ENCODE measurements at regions not wholly inside any gene's neighbourhood (a gene's known extent, or its start where the extent isn't known, plus 50 kb on each side); places are given as distances from the start of the nearest gene placed in this dataset.
"Not testable (repeated sequence)": the region's sequence is repeated elsewhere in the genome, so short reads cannot be mapped to it uniquely, and the experiment has no call there.

- Mint-ChIP-seq H3K4me3 (no peak overlapping the region), H3K27me3 (peaks cover 9% of the 10 kb centered on the region), H3K36me3 (ENCODE audit: low read depth) (no peaks in the 10 kb centered on the region), H3K9me3 (no peaks in the 10 kb centered on the region), H3K4me1 (no peaks in the 10 kb centered on the region), H3K27ac (no peak overlapping the region)
- ChIA-PET POLR2A (no interaction called here), CTCF (interaction anchor here (1.0 to 1.2 kb wide), 2 partner anchors 51 to 225 kb away, joined by 3 read pairs; no protein-coding TSS in a partner anchor)
- DNase-seq: peak; percentile 69
Measured at GRCh38 chr14:78022059-78022458, 148.1 kb upstream of the NRXN3 start.

GRCh38 chr14:78023112-78023511 lies 147.1 kb upstream of the NRXN3 start:
- no peak for DNase-seq
- H3K4me3 Mint-ChIP-seq: no peak overlapping the region
- ChIA-PET POLR2A (no interaction called here), CTCF (interaction anchor here (0.6 to 1.2 kb wide), 3 partner anchors 85 to 543 kb away, joined by 3 to 5 read pairs (median 4); no protein-coding TSS in a partner anchor)
- no peaks in the 10 kb centered on the region for H3K4me1 Mint-ChIP-seq
- H3K36me3 Mint-ChIP-seq (ENCODE audit: low read depth): no peaks in the 10 kb centered on the region
- H3K27ac Mint-ChIP-seq: no peak overlapping the region
- peaks cover 7% of the 10 kb centered on the region for H3K27me3 Mint-ChIP-seq
- no peaks in the 10 kb centered on the region for H3K9me3 Mint-ChIP-seq

GRCh38 chr14:78028471-78028870 lies 141.7 kb upstream of the NRXN3 start:
- ChIA-PET CTCF (no interaction called here), POLR2A (no interaction called here)
- no peaks in the 10 kb centered on the region for H3K4me1 Mint-ChIP-seq
- H3K36me3 Mint-ChIP-seq (ENCODE audit: low read depth): no peaks in the 10 kb centered on the region
- H3K27ac Mint-ChIP-seq: no peak overlapping the region
- no peak for DNase-seq
- no peaks in the 10 kb centered on the region for H3K9me3 Mint-ChIP-seq
- H3K4me3 Mint-ChIP-seq: no peak overlapping the region
- peaks cover 15% of the 10 kb centered on the region for H3K27me3 Mint-ChIP-seq

GRCh38 chr14:78029601-78030372 lies 140.4 kb upstream of the NRXN3 start:
- Mint-ChIP-seq H3K36me3 (ENCODE audit: low read depth) (no peaks in the 10 kb centered on the region), H3K27ac (no peak overlapping the region), H3K4me3 (no peak overlapping the region), H3K4me1 (no peaks in the 10 kb centered on the region), H3K9me3 (no peaks in the 10 kb centered on the region), H3K27me3 (peaks cover 14% of the 10 kb centered on the region)
- CTCF ChIA-PET: no interaction called here
- POLR2A ChIA-PET: no interaction called here
- no peak for DNase-seq

GRCh38 chr14:78043349-78043748 lies 126.8 kb upstream of the NRXN3 start:
- Mint-ChIP-seq H3K36me3 (ENCODE audit: low read depth) (no peaks in the 10 kb centered on the region), H3K4me3 (no peak overlapping the region), H3K27ac (no peak overlapping the region), H3K4me1 (no peaks in the 10 kb centered on the region), H3K9me3 (no peaks in the 10 kb centered on the region), H3K27me3 (peaks cover 17% of the 10 kb centered on the region)
- no peak for DNase-seq
- ChIA-PET CTCF (interaction anchor here (0.6 kb wide), 1 partner anchor 1679 kb away, joined by 3 read pairs; no protein-coding TSS in a partner anchor), POLR2A (no interaction called here)

- ChIA-PET POLR2A (no interaction called here), CTCF (no interaction called here)
- Mint-ChIP-seq H3K36me3 (ENCODE audit: low read depth) (no peaks in the 10 kb centered on the region), H3K27me3 (peaks cover 10% of the 10 kb centered on the region), H3K4me3 (no peak overlapping the region), H3K4me1 (no peaks in the 10 kb centered on the region), H3K27ac (no peak overlapping the region), H3K9me3 (no peaks in the 10 kb centered on the region)
- DNase-seq: no peak
Measured at GRCh38 chr14:78048120-78048519, 122.1 kb upstream of the NRXN3 start.

- H3K4me3 Mint-ChIP-seq; H3K4me1 Mint-ChIP-seq; H3K27ac Mint-ChIP-seq; POLR2A ChIA-PET; H3K9me3 Mint-ChIP-seq; H3K36me3 Mint-ChIP-seq (ENCODE audit: low read depth); DNase-seq; H3K27me3 Mint-ChIP-seq: not testable (repeated sequence)
- CTCF ChIA-PET: interaction anchor here (1.2 kb wide), 1 partner anchor 13 kb away, joined by 4 read pairs; no protein-coding TSS in a partner anchor
Measured at GRCh38 chr14:78056890-78057289, 113.3 kb upstream of the NRXN3 start.

GRCh38 chr14:78070344-78070743 lies 99.8 kb upstream of the NRXN3 start:
- H3K4me1 Mint-ChIP-seq: no peaks in the 10 kb centered on the region
- H3K4me3 Mint-ChIP-seq: no peak overlapping the region
- peaks cover 4% of the 10 kb centered on the region for H3K27me3 Mint-ChIP-seq
- CTCF ChIA-PET: no interaction called here
- no peaks in the 10 kb centered on the region for H3K36me3 Mint-ChIP-seq (ENCODE audit: low read depth)
- H3K9me3 Mint-ChIP-seq: no peaks in the 10 kb centered on the region
- POLR2A ChIA-PET: no interaction called here
- DNase-seq: no peak
- H3K27ac Mint-ChIP-seq: no peak overlapping the region

GRCh38 chr14:78071016-78071549 lies 99.1 kb upstream of the NRXN3 start:
- Mint-ChIP-seq H3K27ac (no peak overlapping the region), H3K9me3 (no peaks in the 10 kb centered on the region), H3K4me3 (no peak overlapping the region), H3K27me3 (peaks cover 4% of the 10 kb centered on the region), H3K4me1 (no peaks in the 10 kb centered on the region), H3K36me3 (ENCODE audit: low read depth) (no peaks in the 10 kb centered on the region)
- ChIA-PET POLR2A (no interaction called here), CTCF (no interaction called here)
- DNase-seq: no peak

GRCh38 chr14:78073028-78073427 lies 97.1 kb upstream of the NRXN3 start:
- POLR2A ChIA-PET: no interaction called here
- Mint-ChIP-seq H3K27me3 (peaks cover 2% of the 10 kb centered on the region), H3K4me1 (no peaks in the 10 kb centered on the region), H3K4me3 (no peak overlapping the region), H3K27ac (no peak overlapping the region), H3K36me3 (ENCODE audit: low read depth) (no peaks in the 10 kb centered on the region), H3K9me3 (no peaks in the 10 kb centered on the region)
- DNase-seq: no peak
- CTCF ChIA-PET: interaction anchor here (0.6 to 1.3 kb wide), 2 partner anchors 51 to 87 kb away, joined by 3 read pairs; no protein-coding TSS in a partner anchor

- Mint-ChIP-seq H3K27me3 (peaks cover 1% of the 10 kb centered on the region), H3K4me1 (no peaks in the 10 kb centered on the region), H3K27ac (no peak overlapping the region), H3K9me3 (no peaks in the 10 kb centered on the region), H3K4me3 (no peak overlapping the region), H3K36me3 (ENCODE audit: low read depth) (no peaks in the 10 kb centered on the region)
- DNase-seq: no peak
- CTCF ChIA-PET: no interaction called here
- POLR2A ChIA-PET: no interaction called here
Measured at GRCh38 chr14:78074561-78074960, 95.6 kb upstream of the NRXN3 start.

GRCh38 chr14:78075033-78075432 lies 95.1 kb upstream of the NRXN3 start:
- ChIA-PET POLR2A (no interaction called here), CTCF (no interaction called here)
- H3K27me3 Mint-ChIP-seq: no peaks in the 10 kb centered on the region
- H3K36me3 Mint-ChIP-seq (ENCODE audit: low read depth): no peaks in the 10 kb centered on the region
- no peak for DNase-seq
- H3K4me3 Mint-ChIP-seq: no peak overlapping the region
- H3K27ac Mint-ChIP-seq: no peak overlapping the region
- H3K9me3 Mint-ChIP-seq: no peaks in the 10 kb centered on the region
- no peaks in the 10 kb centered on the region for H3K4me1 Mint-ChIP-seq

- H3K36me3 Mint-ChIP-seq (ENCODE audit: low read depth): no peaks in the 10 kb centered on the region
- no peaks in the 10 kb centered on the region for H3K27me3 Mint-ChIP-seq
- CTCF ChIA-PET: no interaction called here
- H3K4me1 Mint-ChIP-seq: no peaks in the 10 kb centered on the region
- POLR2A ChIA-PET: no interaction called here
- H3K4me3 Mint-ChIP-seq: no peak overlapping the region
- H3K27ac Mint-ChIP-seq: no peak overlapping the region
- DNase-seq: no peak
- H3K9me3 Mint-ChIP-seq: no peaks in the 10 kb centered on the region
Measured at GRCh38 chr14:78075555-78076277, 94.5 kb upstream of the NRXN3 start.
